ENCODE measurements at regions not wholly inside any gene's neighbourhood (a gene's known extent, or its start where the extent isn't known, plus 50 kb on each side); places are given as distances from the start of the nearest gene placed in this dataset.

- Histone ChIP-seq H3K9ac (ENCODE audit: low read length) (no peak overlapping the region), H3K9me2 (ENCODE audit: insufficient read depth) (no peaks in the 10 kb centered on the region), H3K36me3 (ENCODE audit: control insufficient read depth in 1 of 2, insufficient read depth in 2 of 2, low read length in 2 of 2) (no peaks in the 10 kb centered on the region), H3K27me3 (ENCODE audit: insufficient read depth, low read length) (0 out of 2 replicates have a peak, but pooled peaks cover 8% of the 10 kb centered on the region), H3K79me2 (ENCODE audit: insufficient read depth, low read length) (no peaks in the 10 kb centered on the region), H4K20me1 (ENCODE audit: insufficient read depth) (no peaks in the 10 kb centered on the region), H3K27ac (ENCODE audit: low read depth, low read length) (no peak overlapping the region), H3K4me2 (ENCODE audit: low read length) (no peak overlapping the region), H3K4me3 (replicated peaks in 1 of 2; ENCODE audit: low read depth in 1 of 2, low read length in 2 of 2) (no peak overlapping the region), H2AFZ (ENCODE audit: low read depth, low read length, poor library complexity, severe bottlenecking) (no peak overlapping the region), H3K9me3 (ENCODE audit: control insufficient read depth in 1 of 2, insufficient read depth in 1 of 2, low read depth in 1 of 2, low read length in 2 of 2) (no peaks in the 10 kb centered on the region), H3K4me1 (ENCODE audit: control insufficient read depth in 1 of 2, insufficient read depth in 2 of 2, low read length in 2 of 2) (no peaks in the 10 kb centered on the region)
- ATAC-seq: no peak
- TF ChIP-seq CTCF (IDR thresholded peaks at IDR 0.05 in 2 of 3, conservative IDR thresholded peaks at IDR 0.05 in 1 of 3; ENCODE audit: borderline replicate concordance in 1 of 3, insufficient read depth in 1 of 3, low read depth in 2 of 3, low read length in 2 of 3) (no peak), POLR2A (IDR thresholded peaks at IDR 0.05; ENCODE audit: borderline replicate concordance, extremely low read depth, insufficient read depth, insufficient read length) (no peak), SP1 (IDR thresholded peaks at IDR 0.05; ENCODE audit: low read depth) (no peak), SIN3A (IDR thresholded peaks at IDR 0.05; ENCODE audit: low read depth) (no peak)
- DNase-seq (ENCODE audit: low read depth, low spot score): no peak
- BruUV-seq (replicated peaks): no TSS peak
- intact Hi-C loops (cut with micrococcal nuclease): no loop called here
- ChIA-PET CTCF (no interaction called here), POLR2A (no interaction called here), RAD21 (ENCODE audit: low non-redundant PET in 1 of 2, low total read pairs in 2 of 2, uncharacterized antibody in 2 of 2, unreplicated experiment in 2 of 2) (no interaction called here)
Measured at GRCh38 chr2:104664672-104665071, 189.2 kb upstream of the POU3F3 start.

GRCh38 chr2:104668631-104669030, 185.3 kb upstream of the POU3F3 start:
- no peaks in the 10 kb centered on the region for H3K36me3 ChIP-seq (ENCODE audit: control insufficient read depth in 1 of 2, insufficient read depth in 2 of 2, low read length in 2 of 2)
- 0 out of 2 replicates have a peak, but pooled peaks cover 8% of the 10 kb centered on the region for H3K27me3 ChIP-seq (ENCODE audit: insufficient read depth, low read length)
- no peak overlapping the region for H3K4me3 ChIP-seq (replicated peaks in 1 of 2; ENCODE audit: low read depth in 1 of 2, low read length in 2 of 2)
- RAD21 ChIA-PET (ENCODE audit: low non-redundant PET in 1 of 2, low total read pairs in 2 of 2, uncharacterized antibody in 2 of 2, unreplicated experiment in 2 of 2): no interaction called here
- no peaks in the 10 kb centered on the region for H3K4me1 ChIP-seq (ENCODE audit: control insufficient read depth in 1 of 2, insufficient read depth in 2 of 2, low read length in 2 of 2)
- no TSS peak for BruUV-seq (replicated peaks)
- H3K79me2 ChIP-seq (ENCODE audit: insufficient read depth, low read length): no peaks in the 10 kb centered on the region
- DNase-seq (ENCODE audit: low read depth, low spot score) (no peak), ATAC-seq (no peak)
- no peak overlapping the region for H3K9ac ChIP-seq (ENCODE audit: low read length)
- H3K27ac ChIP-seq (ENCODE audit: low read depth, low read length): no peak overlapping the region
- CTCF ChIA-PET: no interaction called here
- no peaks in the 10 kb centered on the region for H3K9me2 ChIP-seq (ENCODE audit: insufficient read depth)
- no peak overlapping the region for H3K4me2 ChIP-seq (ENCODE audit: low read length)
- intact Hi-C loops (cut with micrococcal nuclease): no loop called here
- H3K9me3 ChIP-seq (ENCODE audit: control insufficient read depth in 1 of 2, insufficient read depth in 1 of 2, low read depth in 1 of 2, low read length in 2 of 2): no peaks in the 10 kb centered on the region
- TF ChIP-seq POLR2A (IDR thresholded peaks at IDR 0.05; ENCODE audit: borderline replicate concordance, extremely low read depth, insufficient read depth, insufficient read length): no peak
- H4K20me1 ChIP-seq (ENCODE audit: insufficient read depth): no peaks in the 10 kb centered on the region
- no peak overlapping the region for H2AFZ ChIP-seq (ENCODE audit: low read depth, low read length, poor library complexity, severe bottlenecking)
- POLR2A ChIA-PET: no interaction called here
